ENCODE measurements at regions not wholly inside any gene's neighbourhood (a gene's known extent, or its start where the extent isn't known, plus 50 kb on each side); places are given as distances from the start of the nearest gene placed in this dataset.
A peak's percentile ranks its signal among the peaks of the same experiment; 100 is the strongest.

DNA sequence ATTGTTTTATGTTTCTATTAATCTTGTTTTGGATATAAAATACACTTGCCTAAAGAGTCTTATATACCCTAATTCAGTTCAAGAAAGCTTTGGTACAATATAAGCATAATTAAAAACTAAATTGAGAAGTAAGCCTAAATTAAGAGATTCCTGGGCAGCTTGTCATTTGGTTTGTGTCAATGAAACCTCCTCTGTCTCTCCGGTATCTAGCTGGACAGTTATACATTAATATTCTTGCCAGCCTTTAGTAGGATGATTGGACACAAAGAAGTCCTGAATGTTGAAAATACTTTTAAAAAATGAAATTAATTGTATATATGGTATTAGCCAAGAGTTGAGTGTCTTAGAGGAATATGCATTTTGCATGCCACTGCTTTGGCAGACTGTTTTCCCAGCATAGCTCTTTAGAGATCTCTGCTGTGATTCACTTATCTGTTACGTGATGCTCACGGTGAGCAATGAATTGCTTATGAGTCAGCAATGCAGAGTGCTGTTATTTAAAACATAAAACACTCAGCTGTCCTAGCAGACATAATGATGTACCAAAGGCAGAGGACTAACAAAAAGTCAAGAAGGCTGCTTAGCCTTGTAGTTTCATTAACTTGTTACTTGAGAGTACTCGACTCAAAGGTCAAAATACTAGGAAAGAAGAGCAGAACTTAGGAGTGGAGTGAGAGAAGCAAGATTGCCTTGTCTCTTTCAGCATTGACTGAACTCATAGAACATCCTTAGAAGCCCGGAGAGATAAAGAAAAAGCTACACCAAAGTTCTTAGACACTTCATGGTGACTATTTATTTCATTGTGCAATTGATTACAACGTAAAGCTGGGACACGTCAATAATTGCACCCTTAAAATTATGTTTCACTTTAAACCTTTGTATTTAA, 1296.1 kb upstream of the PCDH7 start:
- peak; percentile 55 for DNase-seq (ENCODE audit: insufficient read length, low spot score)
- FAIRE-seq: no peak

GRCh38 chr4:29453303-29453820, 1266.8 kb upstream of the PCDH7 start:
- no peak for FAIRE-seq

DNA sequence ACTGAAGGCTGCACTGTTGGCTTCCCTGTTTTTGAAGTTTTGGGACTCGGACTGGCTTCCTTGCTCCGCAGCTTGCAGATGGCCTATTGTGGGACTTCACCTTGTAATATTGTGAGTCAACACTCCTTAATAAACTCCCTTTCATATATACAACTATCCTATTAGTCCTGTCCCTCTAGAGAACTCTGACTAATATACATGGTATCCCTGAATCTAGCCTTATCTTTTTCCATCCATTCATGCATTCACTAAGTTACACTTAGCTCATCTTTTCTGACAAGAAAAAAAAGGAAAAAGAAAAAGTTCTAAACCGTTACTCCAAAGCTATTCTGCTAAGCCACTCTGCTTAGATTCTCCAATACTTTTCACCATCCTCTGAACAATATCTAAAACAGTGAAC, 1260.2 kb upstream of the PCDH7 start:
- FAIRE-seq (no peak), DNase-seq (ENCODE audit: insufficient read length, low spot score) (no peak)

More at GRCh38 chr4:29453303-29453820, 1266.8 kb upstream of the PCDH7 start:
- DNase-seq (ENCODE audit: insufficient read length, low spot score): no peak

DNA sequence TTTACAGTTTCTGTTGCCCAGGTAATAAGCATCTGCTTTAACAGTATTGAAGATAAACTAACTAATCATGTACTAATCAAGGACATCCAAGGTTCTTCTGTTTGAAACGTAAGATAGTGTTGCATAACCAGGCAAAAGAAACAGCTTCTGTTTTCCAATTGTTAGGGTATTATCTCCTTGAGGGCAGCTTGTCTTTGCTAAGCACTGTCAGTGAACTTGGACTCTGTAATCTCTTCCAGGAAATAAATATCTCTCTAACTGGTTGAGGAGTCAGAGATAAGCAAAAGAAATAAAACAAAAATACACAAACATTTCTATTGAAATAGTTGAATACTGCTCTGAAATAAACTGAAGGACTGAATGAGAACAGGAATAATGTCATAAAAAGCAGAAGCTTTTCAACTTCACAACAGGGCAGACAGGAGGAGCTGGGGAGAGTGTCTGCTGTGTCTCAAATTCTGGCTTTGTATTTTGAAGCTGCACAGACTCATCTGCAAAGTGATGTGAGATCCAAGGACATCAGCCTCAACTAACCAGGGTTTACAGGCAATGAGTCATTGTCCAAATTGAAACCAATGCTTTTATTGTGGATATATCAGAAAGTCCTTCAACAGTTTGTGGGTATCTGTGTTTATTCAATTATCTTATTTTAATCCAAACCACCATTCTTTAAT, 1253.0 kb upstream of the PCDH7 start:
- DNase-seq (ENCODE audit: insufficient read length, low spot score) (no peak), FAIRE-seq (no peak)

Data from HTR-8/SVneo (cell line).